Activated CD4-positive, alpha-beta T cell treated with anti-CD3 and anti-CD28 coated beads, Interleukin-2, amount 10 ng/mL, durations not matched to agents 7 days and 5 days (primary cell): ENCODE measurements at regions not wholly inside any gene's neighbourhood (a gene's known extent, or its start where the extent isn't known, plus 50 kb on each side); places are given as distances from the start of the nearest gene placed in this dataset.

Experiments used
- CTCF ChIA-PET: fragments of 350-600 bp; sonication (Branson Sonifier 250); formaldehyde crosslinking; loops from one replicate; lab custom pipeline; 2021; ENCODE audit warnings: antibody characterized with exemption; lab: Charles Lee
- POLR2A ChIA-PET: fragments of 350-600 bp; sonication (Branson Sonifier 250); formaldehyde crosslinking; loops from one replicate; lab custom pipeline; 2021; ENCODE audit warnings: antibody characterized with exemption; lab: Charles Lee
- DNase-seq: peaks from one replicate; pipeline ENCODE4 v3.0.0-alpha.2; 2020
- H3K27ac Mint-ChIP-seq: one replicate; pipeline ENCODE4 v1.8.0; 2021; ENCODE audit warnings: mild to moderate bottlenecking, moderate library complexity, mixed read lengths
- H3K27me3 Mint-ChIP-seq: one replicate; pipeline ENCODE4 v1.8.0; 2021; ENCODE audit warnings: mixed read lengths
- H3K36me3 Mint-ChIP-seq: one replicate; pipeline ENCODE4 v1.8.0; 2021; ENCODE audit warnings: low read depth, mixed read lengths
- H3K4me1 Mint-ChIP-seq: one replicate; pipeline ENCODE4 v1.8.0; 2021; ENCODE audit warnings: mixed read lengths
- H3K4me3 Mint-ChIP-seq: one replicate; pipeline ENCODE4 v1.8.0; 2021; ENCODE audit warnings: mild to moderate bottlenecking, moderate library complexity, mixed read lengths
- H3K9me3 Mint-ChIP-seq: one replicate; pipeline ENCODE4 v1.8.0; 2021; ENCODE audit warnings: mixed read lengths

- Mint-ChIP-seq H3K4me1 (no peaks in the 10 kb centered on the region), H3K36me3 (no peaks in the 10 kb centered on the region), H3K4me3 (no peak overlapping the region), H3K9me3 (no peaks in the 10 kb centered on the region), H3K27me3 (peaks cover 15% of the 10 kb centered on the region), H3K27ac (no peak overlapping the region)
- ChIA-PET POLR2A (no interaction called here), CTCF (no interaction called here)
- DNase-seq: no peak
Observed at GRCh38 chr5:73272351-73272750, 99.4 kb downstream of the TMEM174 start.

DNA sequence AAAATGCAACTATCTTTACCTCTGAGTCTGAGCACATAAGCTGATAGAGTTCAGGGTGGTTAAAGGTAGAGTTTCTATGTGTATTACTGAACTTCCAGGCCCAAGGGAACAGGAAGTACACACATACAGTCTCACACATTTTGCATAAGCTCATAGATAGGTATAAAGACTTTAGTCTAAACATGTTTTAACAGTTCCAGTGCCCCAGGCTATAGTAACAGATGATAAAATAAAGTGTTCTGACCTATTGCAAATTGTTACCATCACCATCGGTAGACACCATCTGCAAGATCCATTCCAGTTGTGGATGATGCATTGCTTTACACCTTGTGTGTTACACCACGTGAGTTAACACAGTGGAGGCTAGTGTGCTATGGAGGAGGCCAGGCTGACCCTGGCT lies 95.8 kb downstream of the TMEM174 start:
- no peak for DNase-seq
- ChIA-PET CTCF (no interaction called here), POLR2A (no interaction called here)
- Mint-ChIP-seq H3K4me3 (no peak overlapping the region), H3K27ac (no peak overlapping the region), H3K4me1 (no peaks in the 10 kb centered on the region), H3K36me3 (no peaks in the 10 kb centered on the region), H3K9me3 (no peaks in the 10 kb centered on the region), H3K27me3 (peaks cover 18% of the 10 kb centered on the region)

DNA sequence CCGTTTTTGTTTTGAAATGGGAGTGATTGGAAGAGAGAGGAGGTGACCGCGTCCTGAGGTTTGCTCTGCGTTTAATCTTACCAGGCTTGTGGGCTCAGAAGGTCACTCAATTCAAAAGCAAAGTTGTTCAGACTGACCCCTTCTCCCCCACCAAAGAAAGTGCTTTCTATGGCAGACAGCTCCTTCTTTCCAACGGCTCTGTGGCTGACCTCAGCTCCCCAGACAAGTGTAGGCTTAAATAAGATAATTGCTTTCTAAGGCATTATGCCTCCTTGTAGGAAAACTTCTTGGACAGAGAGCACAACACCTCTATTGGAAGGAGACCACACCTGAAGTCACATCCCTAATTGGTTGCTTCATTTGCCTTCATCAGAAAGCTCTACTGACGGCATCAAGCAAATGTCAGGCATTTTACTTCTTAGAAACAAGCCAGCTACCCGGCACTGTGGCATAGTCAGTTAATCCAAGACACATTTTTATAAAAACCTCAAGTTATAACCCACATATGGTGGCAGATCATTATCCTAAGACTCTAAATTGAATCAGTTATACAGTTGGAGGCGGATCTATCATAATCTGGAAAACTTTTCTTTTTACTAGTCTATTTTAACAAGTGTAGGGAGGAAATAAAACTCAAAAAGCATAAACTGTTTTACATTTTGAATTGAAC lies 94.9 kb downstream of the TMEM174 start:
- CTCF ChIA-PET: no interaction called here
- H3K4me3 Mint-ChIP-seq: no peak overlapping the region
- POLR2A ChIA-PET: no interaction called here
- H3K9me3 Mint-ChIP-seq: no peaks in the 10 kb centered on the region
- DNase-seq: no peak
- H3K4me1 Mint-ChIP-seq: no peaks in the 10 kb centered on the region
- H3K27me3 Mint-ChIP-seq: peaks cover 12% of the 10 kb centered on the region
- no peaks in the 10 kb centered on the region for H3K36me3 Mint-ChIP-seq
- H3K27ac Mint-ChIP-seq: no peak overlapping the region

DNA sequence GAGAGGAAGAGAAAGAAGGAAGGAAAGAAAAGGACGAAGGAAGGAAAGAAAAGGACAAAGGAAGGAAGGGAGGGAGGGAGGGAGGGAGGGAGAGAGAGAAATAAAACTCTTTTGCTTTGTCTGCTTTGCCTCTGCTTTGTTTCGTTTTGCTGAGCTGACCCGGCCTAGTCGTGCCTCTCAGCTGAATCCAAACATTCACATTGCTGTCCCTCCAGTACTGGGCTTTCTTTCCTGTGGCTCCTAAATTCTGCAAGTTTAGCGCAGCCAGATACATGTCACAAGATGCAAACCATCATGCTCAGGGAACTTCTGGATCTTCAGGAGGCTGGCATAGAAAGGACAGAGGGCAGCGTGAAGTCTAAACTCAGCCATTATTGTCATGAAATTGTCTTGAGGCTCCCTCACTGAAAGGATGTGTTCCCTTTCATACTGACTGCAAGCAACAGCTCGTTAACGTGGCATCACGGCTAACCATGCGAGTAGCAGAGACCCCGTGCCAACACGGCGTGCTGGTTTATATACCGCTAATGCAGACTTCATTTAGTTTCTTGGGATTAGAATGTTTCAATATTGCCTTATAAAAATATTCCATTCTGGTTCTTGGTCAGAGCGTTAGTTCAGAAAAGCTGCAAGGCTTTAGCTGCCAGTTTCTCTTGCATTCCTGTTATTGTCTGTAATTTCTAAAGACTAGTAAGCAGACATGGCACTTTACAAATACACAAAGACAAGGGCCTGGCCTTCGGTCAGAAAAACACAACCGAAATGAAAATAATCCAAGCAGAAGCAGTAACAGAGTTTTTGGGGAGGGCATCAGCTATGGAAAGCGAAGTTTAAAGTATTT lies 94.2 kb downstream of the TMEM174 start:
- ChIA-PET POLR2A (no interaction called here), CTCF (no interaction called here)
- DNase-seq: no peak
- Mint-ChIP-seq H3K9me3 (no peaks in the 10 kb centered on the region), H3K4me1 (no peaks in the 10 kb centered on the region), H3K27me3 (peaks cover 9% of the 10 kb centered on the region), H3K36me3 (no peaks in the 10 kb centered on the region), H3K27ac (no peak overlapping the region), H3K4me3 (no peak overlapping the region)

- no peak overlapping the region for H3K4me3 Mint-ChIP-seq
- CTCF ChIA-PET: no interaction called here
- H3K27ac Mint-ChIP-seq: no peak overlapping the region
- peaks cover 8% of the 10 kb centered on the region for H3K27me3 Mint-ChIP-seq
- POLR2A ChIA-PET: no interaction called here
- H3K4me1 Mint-ChIP-seq: no peaks in the 10 kb centered on the region
- DNase-seq: no peak
- H3K9me3 Mint-ChIP-seq: no peaks in the 10 kb centered on the region
- H3K36me3 Mint-ChIP-seq: no peaks in the 10 kb centered on the region
Observed at GRCh38 chr5:73266176-73266738, 93.3 kb downstream of the TMEM174 start.

DNA sequence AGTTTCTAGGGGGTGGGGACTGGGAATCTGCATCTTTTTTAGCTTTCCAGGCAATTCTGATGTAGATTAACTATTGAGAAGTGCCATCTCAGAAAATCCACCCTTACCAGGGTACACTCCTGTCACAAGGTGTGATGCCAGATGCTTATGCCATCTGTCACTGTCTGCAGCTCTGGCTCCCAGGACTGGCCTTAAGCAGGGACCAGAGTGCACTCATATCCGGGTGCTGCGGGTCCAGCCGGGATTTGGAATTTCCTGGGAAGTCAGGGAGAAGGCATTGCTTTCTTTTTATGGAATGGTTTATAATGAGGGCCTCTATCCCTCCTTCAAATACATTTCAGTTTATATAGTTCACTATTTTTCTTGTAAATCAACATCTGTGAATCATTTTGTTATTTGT lies 92.6 kb downstream of the TMEM174 start:
- H3K27ac Mint-ChIP-seq: no peak overlapping the region
- no peaks in the 10 kb centered on the region for H3K4me1 Mint-ChIP-seq
- CTCF ChIA-PET: interaction anchor here (0.5 kb wide), 1 partner anchor 25 kb away, joined by 3 read pairs; no protein-coding TSS in a partner anchor
- POLR2A ChIA-PET: no interaction called here
- DNase-seq: no peak
- no peak overlapping the region for H3K4me3 Mint-ChIP-seq
- H3K36me3 Mint-ChIP-seq: no peaks in the 10 kb centered on the region
- H3K27me3 Mint-ChIP-seq: peaks cover 8% of the 10 kb centered on the region
- no peaks in the 10 kb centered on the region for H3K9me3 Mint-ChIP-seq

DNA sequence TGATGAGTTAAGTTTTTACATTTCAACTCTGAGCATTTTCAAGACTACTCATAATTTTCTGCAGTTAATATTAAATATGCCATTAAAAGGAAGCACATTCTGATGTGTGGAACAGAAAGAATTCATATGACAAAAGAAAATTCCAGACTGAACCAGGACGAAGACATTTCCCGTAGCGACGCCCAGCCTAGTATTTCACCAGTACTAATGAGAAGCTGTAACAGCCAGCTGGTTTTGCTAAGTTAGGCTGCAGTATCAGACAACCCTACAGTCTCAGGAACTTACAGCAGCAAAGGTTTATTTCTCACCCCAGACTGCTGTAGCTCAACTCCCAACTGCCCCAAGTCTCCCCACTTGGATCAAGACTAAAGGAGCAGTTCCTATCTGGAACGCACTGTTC lies 91.6 kb downstream of the TMEM174 start:
- Mint-ChIP-seq H3K27ac (no peak overlapping the region), H3K36me3 (no peaks in the 10 kb centered on the region), H3K4me3 (no peak overlapping the region), H3K4me1 (no peaks in the 10 kb centered on the region), H3K27me3 (peaks cover 4% of the 10 kb centered on the region), H3K9me3 (no peaks in the 10 kb centered on the region)
- ChIA-PET CTCF (no interaction called here), POLR2A (no interaction called here)
- no peak for DNase-seq

GRCh38 chr5:73263001-73263710 lies 90.2 kb downstream of the TMEM174 start:
- H3K36me3 Mint-ChIP-seq: no peaks in the 10 kb centered on the region
- POLR2A ChIA-PET: no interaction called here
- H3K9me3 Mint-ChIP-seq: no peaks in the 10 kb centered on the region
- H3K27me3 Mint-ChIP-seq: peaks cover 6% of the 10 kb centered on the region
- H3K4me3 Mint-ChIP-seq: no peak overlapping the region
- no peaks in the 10 kb centered on the region for H3K4me1 Mint-ChIP-seq
- CTCF ChIA-PET: no interaction called here
- DNase-seq: no peak
- no peak overlapping the region for H3K27ac Mint-ChIP-seq

- Mint-ChIP-seq H3K27ac (no peak overlapping the region), H3K36me3 (no peaks in the 10 kb centered on the region), H3K4me1 (no peaks in the 10 kb centered on the region), H3K9me3 (no peaks in the 10 kb centered on the region), H3K4me3 (no peak overlapping the region), H3K27me3 (peaks cover 31% of the 10 kb centered on the region)
- no peak for DNase-seq
- ChIA-PET CTCF (no interaction called here), POLR2A (interaction anchor here (0.6 kb wide), 1 partner anchor 28 kb away, joined by 3 read pairs; no protein-coding TSS in a partner anchor)
Observed at GRCh38 chr5:73256862-73257261, 83.9 kb downstream of the TMEM174 start.

DNA sequence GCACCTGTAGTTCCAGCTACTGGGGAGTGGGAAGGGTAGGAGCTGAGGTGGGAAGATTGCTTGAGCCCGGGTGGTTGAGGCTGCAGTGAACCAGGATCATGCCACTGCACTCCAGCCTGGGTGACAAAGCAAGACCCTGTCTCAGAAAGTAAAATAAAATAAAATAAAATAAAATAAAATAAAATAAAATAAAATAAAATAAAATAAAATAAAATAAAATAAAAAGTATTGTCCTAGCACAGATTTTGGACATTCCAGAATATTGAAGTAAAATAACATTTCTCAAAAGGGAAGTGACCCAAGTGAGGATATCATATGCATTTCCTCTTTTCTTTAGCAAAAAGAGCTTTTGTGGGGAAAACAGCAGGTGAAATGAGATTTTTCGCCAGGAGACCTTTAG lies 83.5 kb downstream of the TMEM174 start:
- CTCF ChIA-PET: no interaction called here
- no peak overlapping the region for H3K27ac Mint-ChIP-seq
- no peak for DNase-seq
- H3K4me3 Mint-ChIP-seq: no peak overlapping the region
- H3K4me1 Mint-ChIP-seq: no peaks in the 10 kb centered on the region
- H3K36me3 Mint-ChIP-seq: no peaks in the 10 kb centered on the region
- H3K27me3 Mint-ChIP-seq: peaks cover 31% of the 10 kb centered on the region
- H3K9me3 Mint-ChIP-seq: no peaks in the 10 kb centered on the region
- POLR2A ChIA-PET: interaction anchor here (0.6 kb wide), 1 partner anchor 29 kb away, joined by 3 read pairs; no protein-coding TSS in a partner anchor

- ChIA-PET CTCF (no interaction called here), POLR2A (interaction anchor here (0.6 kb wide), 1 partner anchor 29 kb away, joined by 3 read pairs; no protein-coding TSS in a partner anchor)
- Mint-ChIP-seq H3K27ac (no peak overlapping the region), H3K9me3 (no peaks in the 10 kb centered on the region), H3K4me1 (no peaks in the 10 kb centered on the region), H3K27me3 (peaks cover 31% of the 10 kb centered on the region), H3K4me3 (no peak overlapping the region), H3K36me3 (no peaks in the 10 kb centered on the region)
- DNase-seq: no peak
Observed at GRCh38 chr5:73256012-73256411, 83.0 kb downstream of the TMEM174 start.

- ChIA-PET POLR2A (no interaction called here), CTCF (no interaction called here)
- Mint-ChIP-seq H3K9me3 (no peaks in the 10 kb centered on the region), H3K36me3 (no peaks in the 10 kb centered on the region), H3K4me1 (no peaks in the 10 kb centered on the region), H3K4me3 (no peak overlapping the region), H3K27ac (no peak overlapping the region), H3K27me3 (peaks cover 35% of the 10 kb centered on the region)
- DNase-seq: no peak
Observed at GRCh38 chr5:73254642-73255041, 81.6 kb downstream of the TMEM174 start.
